GM18505 (cell line): ENCODE measurements at regions not wholly inside any gene's neighbourhood (a gene's known extent, or its start where the extent isn't known, plus 50 kb on each side); places are given as distances from the start of the nearest gene placed in this dataset.
"Not testable (repeated sequence)": the region's sequence is repeated elsewhere in the genome, so short reads cannot be mapped to it uniquely, and the experiment has no call there.

Experiments
- ATAC-seq: cut with Tn5 transposase; IDR thresholded peaks from one replicate; pipeline ENCODE4 v1.9.1; 2021; ENCODE audit not compliant: unreplicated experiment
- POLR2A ChIP-seq: IDR thresholded peaks from 4 replicates; pipeline ENCODE4 v1.6.1; 2011; ENCODE audit warnings: borderline replicate concordance; ENCODE audit not compliant: insufficient read depth, insufficient read length; ENCODE audit errors: extremely low read depth

- ATAC-seq: no peak
- TF ChIP-seq POLR2A: no peak
Measured at GRCh38 chr6:137709424-137710236, 157.4 kb upstream of the TNFAIP3 start.

DNA sequence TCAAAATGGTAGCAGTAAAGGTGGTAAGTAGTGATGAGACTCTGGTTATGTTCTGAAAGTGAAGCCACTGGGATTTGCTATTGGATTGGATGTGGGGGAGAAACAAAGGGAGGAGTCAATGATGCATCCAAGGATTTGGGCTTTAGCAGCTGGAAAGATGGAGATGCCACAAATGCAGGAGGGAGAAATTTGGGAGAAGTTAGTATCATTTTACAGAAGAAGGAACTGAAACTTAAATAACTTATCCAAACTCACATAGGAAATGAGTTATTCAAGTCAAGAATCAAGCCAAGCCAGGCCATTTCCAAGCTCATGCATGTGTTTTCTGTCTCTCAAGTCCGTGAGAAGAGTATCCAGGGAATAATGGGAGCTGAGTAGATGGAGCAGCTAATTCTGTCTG, 155.1 kb upstream of the TNFAIP3 start:
- no peak for ATAC-seq
- no peak for TF ChIP-seq POLR2A

DNA sequence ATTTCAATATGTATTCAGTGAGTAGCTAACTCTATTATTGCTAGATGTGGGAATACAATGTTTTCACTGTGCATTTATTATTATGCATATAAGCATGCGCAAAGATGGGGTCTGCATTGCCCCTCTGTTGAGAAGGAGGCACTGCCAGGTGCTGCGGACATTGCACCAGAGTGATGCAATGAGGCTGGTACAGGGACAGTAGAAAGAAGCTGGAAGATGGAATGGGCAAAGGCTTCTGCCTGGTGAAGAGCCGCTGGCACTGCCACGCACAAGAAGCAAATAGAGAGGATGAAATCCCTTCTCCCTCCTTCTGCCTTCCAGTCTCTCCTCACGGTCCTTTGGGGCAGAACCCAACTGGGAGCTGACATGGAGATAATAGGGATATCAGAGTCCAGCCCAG, 154.5 kb upstream of the TNFAIP3 start:
- ATAC-seq: no peak
- TF ChIP-seq POLR2A: no peak

GRCh38 chr6:137715589-137716045, 151.4 kb upstream of the TNFAIP3 start:
- TF ChIP-seq POLR2A: no peak
- no peak for ATAC-seq

DNA sequence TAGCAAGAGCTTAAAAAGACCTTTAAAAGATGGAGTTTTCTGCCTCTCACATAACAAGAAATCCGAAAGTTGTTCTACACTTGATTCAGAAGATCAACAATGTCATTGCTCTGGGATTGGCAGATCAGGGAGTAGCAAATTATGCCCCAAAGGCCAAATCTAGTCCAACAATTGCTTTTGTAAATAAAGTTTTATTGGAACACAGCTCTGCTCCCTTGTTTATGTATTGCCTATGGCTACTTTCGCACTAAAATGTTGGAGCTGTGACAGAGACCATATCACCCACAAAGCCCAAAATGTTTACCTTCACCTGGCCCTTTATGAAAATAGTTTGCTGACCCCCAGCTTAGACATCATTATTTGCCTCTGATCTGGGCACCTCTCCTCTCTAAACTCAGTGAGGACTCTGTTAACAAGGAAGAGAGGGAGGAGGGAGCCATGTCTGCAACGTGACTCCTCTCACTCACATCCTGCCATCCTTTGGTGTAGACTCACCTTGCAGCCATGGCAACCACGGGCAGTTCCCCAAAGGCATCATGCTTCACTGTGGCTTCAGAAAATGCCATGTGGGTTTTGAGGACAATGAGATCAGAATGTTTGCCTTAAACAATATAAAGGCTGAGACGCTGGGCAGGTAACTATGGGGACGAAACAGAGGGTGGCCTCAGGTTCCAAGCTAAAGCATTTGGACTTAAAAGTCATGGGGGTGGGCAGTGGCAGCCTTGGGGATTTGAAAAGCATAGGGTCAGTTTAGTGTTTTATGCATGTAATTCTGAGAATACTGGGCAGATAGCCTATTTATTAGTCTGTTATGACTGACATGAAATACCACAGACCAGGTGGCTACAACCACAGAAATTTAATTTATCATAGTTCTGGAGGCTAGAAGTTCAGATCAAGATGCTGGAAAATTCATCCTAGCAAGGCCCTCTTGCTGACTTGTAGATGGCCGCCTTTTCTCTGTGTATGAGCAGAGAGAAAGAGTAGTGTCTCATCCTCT, 149.7 kb upstream of the TNFAIP3 start:
- TF ChIP-seq POLR2A: no peak
- no peak for ATAC-seq

DNA sequence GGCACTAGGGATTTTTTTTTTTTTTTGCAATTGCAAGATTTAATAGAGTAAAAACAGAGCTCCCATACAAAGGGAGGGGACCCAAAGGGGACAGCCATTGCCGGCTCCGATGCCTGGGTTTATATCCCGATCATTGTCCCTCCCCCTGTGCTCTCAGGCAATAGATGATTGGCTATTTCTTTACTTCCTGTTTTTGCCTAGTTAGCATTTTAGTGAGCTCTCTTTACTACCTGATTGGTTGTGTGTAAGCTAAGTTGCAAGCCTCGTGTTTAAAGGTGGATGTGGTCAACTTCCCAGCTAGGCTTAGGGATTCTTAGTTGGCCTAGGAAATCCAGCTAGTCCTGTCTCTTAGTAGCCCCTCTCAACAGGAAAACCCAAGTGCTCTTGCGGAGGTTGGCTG, 148.2 kb upstream of the TNFAIP3 start:
- not testable (repeated sequence) for ATAC-seq

- ATAC-seq: no peak
- TF ChIP-seq POLR2A: no peak
Measured at GRCh38 chr6:137722749-137723272, 144.2 kb upstream of the TNFAIP3 start.

- TF ChIP-seq POLR2A: no peak
- ATAC-seq: no peak
Measured at GRCh38 chr6:137723273-137724017, 143.6 kb upstream of the TNFAIP3 start.

- ATAC-seq: no peak
- no peak for TF ChIP-seq POLR2A
Measured at GRCh38 chr6:137724018-137724403, 143.0 kb upstream of the TNFAIP3 start.

DNA sequence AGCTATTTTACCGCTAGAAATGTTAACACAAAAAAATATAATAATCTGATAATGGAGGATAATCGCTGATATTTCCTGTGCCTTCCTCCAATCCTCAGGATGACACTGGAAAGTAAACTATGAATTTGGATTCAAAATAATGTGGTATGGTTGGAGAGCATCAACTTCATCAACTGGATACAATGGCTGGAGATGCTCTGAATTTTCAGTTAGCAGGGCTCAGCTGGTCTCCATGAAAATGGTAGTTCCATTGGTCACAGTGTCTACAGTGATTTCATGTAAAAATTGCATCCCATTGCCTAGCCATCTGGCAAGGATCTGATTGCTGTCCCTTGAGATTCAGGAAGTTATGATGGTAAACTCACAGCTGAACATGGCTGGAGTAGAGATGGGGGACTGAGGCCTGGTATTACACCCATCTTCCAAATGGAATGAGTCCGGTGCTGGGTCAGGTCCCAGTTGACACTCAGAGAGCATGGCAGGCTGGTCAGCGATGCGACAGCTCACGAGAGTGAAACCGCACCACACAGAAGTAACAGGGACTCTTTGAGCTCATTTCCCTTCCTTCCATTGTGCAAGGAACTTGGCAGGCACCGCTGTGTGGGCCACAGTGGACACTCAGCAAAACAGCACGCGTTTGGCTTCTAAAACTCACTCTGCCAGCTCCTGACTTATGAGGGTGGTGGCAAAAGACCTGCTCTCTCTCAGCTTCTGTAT, 142.4 kb upstream of the TNFAIP3 start:
- TF ChIP-seq POLR2A: no peak
- ATAC-seq: no peak

DNA sequence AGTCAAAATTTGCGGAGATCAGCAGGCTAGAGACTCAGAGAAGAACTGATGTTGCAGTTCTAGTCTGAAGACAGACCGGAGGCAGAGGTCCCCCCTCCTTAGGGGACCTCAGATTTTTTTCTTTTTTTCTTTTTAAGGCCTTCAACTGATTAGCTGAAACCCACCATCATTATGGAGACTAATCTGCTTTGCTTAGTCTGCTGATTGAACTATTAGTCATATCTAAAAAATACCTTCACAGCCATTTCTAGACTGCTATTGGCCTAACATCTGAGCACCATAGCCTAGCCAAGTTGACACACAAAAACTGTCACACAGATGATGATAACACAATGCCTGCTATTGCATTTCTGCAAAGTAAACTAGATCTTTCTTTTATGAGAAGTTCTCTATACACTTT, 141.1 kb upstream of the TNFAIP3 start:
- TF ChIP-seq POLR2A: no peak
- no peak for ATAC-seq

DNA sequence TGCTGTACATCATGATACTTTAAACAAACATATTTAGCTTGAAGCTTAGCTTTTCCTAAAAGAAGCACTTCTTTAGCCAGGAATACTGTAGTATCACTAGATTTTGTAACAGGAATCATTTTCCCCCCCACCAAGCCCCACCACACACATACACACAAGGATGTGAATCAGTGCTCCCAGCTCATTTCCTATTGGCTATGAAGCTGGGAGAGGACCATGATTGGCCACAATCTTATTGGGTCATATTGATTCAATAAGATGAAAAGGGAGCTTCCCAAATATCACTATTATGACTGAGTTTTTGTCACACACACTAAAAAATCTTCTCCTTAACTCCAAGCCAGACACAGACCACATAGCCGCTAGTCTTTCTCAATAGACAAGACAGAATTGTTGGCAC, 140.5 kb upstream of the TNFAIP3 start:
- TF ChIP-seq POLR2A: no peak
- ATAC-seq: no peak
